NOMO-1 treated with DMSO at 0.1 percent for 48 hours (cell line): ENCODE measurements at regions not wholly inside any gene's neighbourhood (a gene's known extent, or its start where the extent isn't known, plus 50 kb on each side); places are given as distances from the start of the nearest gene placed in this dataset.
"Not testable (repeated sequence)": the region's sequence is repeated elsewhere in the genome, so short reads cannot be mapped to it uniquely, and the experiment has no call there.

Experiments used
- DNase-seq: peaks from one replicate; lab custom pipeline; 2025; ENCODE audit not compliant: unreplicated experiment; lab: John Stamatoyannopoulos, UW

GRCh38 chr3:107188262-107188661 is 189.0 kb upstream of the CCDC54 start:
- DNase-seq: no peak

- DNase-seq: no peak
These were observed 188.0 kb upstream of the CCDC54 start for GRCh38 chr3:107189158-107189791.

DNA sequence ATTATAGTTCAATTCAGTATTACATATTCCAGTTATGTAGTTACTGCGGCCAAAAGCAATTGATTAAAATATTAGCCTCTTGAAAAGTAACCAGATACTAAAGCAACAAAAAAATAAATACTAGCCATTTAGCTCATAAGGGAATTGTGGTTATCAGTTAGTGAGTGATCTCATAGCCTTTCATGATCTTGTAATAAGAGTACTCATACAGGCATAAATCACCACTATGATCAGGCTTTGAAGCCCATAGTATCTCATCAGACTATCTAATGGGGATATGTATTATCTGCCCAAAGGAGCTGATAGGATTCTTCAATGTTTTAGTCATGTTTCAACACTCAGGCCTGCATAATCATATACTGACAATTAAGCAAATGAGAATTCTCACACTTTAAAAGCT is 184.1 kb upstream of the CCDC54 start:
- no peak for DNase-seq

GRCh38 chr3:107198581-107199181 is 178.6 kb upstream of the CCDC54 start:
- no peak for DNase-seq

GRCh38 chr3:107201146-107201545 is 176.1 kb upstream of the CCDC54 start:
- DNase-seq: no peak

GRCh38 chr3:107202885-107203284 is 174.4 kb upstream of the CCDC54 start:
- DNase-seq: not testable (repeated sequence)

GRCh38 chr3:107204121-107204520 is 173.1 kb upstream of the CCDC54 start:
- no peak for DNase-seq

GRCh38 chr3:107205358-107205757 is 171.9 kb upstream of the CCDC54 start:
- no peak for DNase-seq

GRCh38 chr3:107206141-107206540 is 171.1 kb upstream of the CCDC54 start:
- DNase-seq: peak; percentile 58

DNA sequence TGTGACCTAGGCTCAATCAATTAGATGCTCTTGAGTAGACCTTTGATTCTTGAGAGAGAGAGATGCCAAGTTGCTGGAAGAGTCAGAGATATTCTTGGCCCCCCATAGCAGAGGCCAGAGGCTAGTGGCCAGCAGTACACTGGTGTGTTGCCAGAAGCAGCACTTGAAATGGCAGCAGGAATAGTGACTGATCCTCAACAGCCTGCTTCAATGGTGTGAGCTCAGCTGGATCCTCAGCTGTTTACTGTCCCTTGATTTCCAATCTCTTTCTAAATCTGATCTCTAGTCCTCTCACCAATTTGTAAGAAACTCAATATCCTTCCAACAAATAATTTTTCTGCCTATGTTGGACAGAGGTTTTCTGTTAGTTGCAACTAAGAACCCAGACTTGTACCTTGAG is 170.3 kb upstream of the CCDC54 start:
- DNase-seq: no peak

GRCh38 chr3:107208100-107208499 is 169.1 kb upstream of the CCDC54 start:
- DNase-seq: no peak

DNA sequence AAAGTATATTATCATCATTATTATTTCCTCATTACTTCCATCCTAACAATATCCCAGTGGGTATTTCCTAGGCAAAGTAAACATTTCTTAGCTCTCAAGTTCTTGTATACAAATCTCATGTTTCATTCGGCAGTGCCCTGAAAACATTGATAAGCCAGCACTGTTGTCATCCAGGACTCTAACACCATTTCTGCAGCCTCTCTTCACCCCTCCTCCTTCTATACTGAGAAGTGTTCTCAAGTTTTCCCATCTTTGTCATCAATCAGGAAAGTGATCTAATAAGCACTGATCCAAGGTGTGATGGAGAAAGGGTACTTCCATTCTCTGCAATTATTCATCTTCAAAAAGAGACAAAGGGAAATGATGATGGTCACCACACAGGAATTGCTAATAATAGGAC is 168.4 kb upstream of the CCDC54 start:
- DNase-seq: no peak

DNA sequence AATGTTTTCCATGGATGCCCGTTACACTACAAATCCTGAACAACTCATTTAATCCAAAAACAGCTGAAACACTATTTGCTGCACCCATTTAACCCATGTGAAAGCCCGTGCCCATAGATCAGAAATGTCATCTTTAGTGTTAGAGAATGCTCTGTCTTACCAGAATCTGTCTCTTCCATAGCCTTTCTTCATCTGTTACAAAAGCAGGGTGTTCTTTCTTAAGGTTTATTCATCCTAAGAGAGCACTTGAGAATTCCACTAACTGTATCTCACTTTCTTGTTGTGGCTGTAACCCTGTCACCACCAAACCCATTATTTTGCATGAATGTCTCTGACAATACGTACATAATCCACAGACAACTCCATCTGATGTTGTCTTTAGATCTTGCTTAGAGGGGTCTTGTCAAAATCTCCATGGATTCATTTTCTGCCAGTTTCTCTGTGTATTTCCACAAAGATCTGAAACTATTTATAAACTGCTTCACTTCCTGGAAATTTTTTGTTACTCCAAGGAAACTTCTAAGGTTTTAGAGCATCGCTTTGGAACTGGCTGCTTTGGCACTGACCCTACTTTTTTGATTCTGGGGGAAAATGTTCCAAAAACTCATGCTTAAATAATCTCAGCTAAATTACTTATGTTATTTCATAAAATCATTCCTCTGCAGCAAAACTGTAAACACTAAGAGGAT is 167.8 kb upstream of the CCDC54 start:
- DNase-seq: no peak

GRCh38 chr3:107211608-107212007 is 165.6 kb upstream of the CCDC54 start:
- no peak for DNase-seq

DNA sequence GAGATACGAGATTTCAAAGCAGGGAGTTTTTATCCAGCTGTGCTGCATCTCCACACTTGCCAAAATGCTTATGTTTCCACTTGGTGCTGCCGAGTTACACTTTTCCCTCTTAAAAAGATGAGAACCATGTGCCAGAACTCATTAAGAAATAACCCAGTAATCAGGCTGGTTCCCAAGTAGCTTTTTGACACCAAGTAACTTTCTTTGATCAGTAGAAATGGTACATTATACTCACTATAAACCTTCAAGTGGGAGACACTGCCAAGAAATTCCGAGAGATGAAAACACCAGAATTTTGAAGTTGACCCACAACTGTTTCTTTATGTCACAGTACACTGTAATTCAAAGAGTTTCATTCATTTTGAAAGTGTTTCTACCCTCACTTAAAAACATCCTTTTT is 164.6 kb upstream of the CCDC54 start:
- no peak for DNase-seq

- no peak for DNase-seq
These were observed 164.1 kb upstream of the CCDC54 start for GRCh38 chr3:107213044-107213669.

- DNase-seq: no peak
These were observed 161.0 kb upstream of the CCDC54 start for GRCh38 chr3:107216229-107216628.

DNA sequence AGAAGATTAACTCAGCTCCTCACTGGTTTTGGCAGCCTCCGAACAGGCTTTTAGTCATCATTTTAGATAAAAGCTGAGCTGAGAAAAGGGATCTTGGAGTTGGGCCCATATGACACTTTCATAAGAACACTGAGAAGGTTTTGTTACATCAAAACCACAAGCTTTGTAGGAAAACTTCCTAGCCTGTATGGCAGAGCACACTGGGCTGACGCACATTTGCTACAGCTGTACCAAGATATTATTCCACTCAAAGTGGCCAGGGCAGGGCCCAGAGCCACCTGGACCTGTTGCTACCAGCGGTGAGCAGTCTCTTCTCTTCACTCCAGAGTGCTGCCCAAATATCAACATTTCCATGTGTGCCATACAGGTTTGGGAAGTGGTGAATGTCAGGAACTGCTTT is 160.5 kb upstream of the CCDC54 start:
- no peak for DNase-seq

- DNase-seq: no peak
These were observed 160.1 kb upstream of the CCDC54 start for GRCh38 chr3:107217172-107217571.

DNA sequence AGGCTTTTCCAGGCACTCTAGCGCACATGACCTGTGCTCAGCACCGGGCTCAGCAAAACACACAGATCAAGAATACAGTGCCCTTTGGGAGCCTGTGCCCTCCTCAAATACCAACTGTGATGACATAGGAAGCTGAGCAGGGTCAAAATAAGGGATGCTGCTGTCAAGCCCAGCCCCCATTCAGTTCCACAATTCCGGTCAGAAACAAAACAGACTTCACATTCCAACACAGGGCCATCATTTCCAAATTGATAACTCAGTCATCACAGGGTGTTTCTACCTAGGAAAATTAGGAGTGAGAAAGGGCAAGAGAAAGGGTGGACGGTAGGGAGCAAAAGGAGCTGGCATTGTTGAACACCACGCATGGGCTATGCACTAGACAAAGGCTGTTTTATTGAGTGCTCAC is 158.4 kb upstream of the CCDC54 start:
- no peak for DNase-seq

GRCh38 chr3:107220538-107220937 is 156.7 kb upstream of the CCDC54 start:
- no peak for DNase-seq

DNA sequence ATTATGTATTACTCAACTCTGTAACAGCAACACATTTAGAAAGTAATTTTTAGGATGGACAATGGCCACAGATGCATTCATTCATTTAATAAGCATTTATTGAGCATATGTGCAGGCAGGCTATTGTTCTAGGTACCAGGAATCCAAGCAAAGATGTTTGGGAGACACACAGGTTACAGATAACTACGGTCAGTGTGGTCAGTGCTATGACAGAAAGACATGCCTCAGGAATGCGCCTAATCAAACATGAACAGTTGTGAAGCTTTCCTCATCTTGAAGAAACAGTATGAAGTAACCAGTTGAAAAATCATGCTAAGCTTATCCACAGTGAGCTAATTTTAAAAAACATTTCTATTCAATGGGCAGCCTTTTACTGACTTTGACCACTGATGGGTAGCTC is 155.4 kb upstream of the CCDC54 start:
- DNase-seq: no peak
